Suppressor macrophage treated with lipopolysaccharide for 4 hours (primary cell): ENCODE measurements at regions not wholly inside any gene's neighbourhood (a gene's known extent, or its start where the extent isn't known, plus 50 kb on each side); places are given as distances from the start of the nearest gene placed in this dataset.

Source experiments
- DNase-seq: peaks from one replicate; pipeline ENCODE4 v3.0.0-alpha.2; 2020

- no peak for DNase-seq
These were observed 1076.4 kb upstream of the CDH6 start for GRCh38 chr5:30117135-30117534.

- no peak for DNase-seq
These were observed 1079.9 kb upstream of the CDH6 start for GRCh38 chr5:30113542-30113941.

DNA sequence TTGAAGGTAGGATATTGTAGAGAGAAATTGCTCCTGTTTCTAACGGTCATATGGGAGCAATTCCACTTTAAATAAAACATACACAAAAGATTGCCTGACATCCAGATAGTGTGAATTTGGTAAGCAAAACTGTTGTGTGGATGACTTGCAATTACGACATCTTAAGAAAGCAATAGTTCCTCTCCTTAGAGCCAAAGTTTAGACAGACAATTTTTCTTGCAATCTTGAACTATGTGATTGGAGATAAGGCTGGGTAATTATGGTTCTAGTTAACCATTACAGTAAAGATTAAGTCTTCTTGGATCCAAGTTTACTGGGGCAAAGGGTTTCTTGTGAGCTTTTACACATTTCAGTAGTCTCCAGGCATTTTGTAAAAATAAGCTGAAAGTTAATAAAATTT is 1080.6 kb upstream of the CDH6 start:
- no peak for DNase-seq

GRCh38 chr5:30108051-30108450 is 1085.4 kb upstream of the CDH6 start:
- DNase-seq, result no peak

- no peak for DNase-seq
These were observed 1086.9 kb upstream of the CDH6 start for GRCh38 chr5:30106596-30106995.

DNA sequence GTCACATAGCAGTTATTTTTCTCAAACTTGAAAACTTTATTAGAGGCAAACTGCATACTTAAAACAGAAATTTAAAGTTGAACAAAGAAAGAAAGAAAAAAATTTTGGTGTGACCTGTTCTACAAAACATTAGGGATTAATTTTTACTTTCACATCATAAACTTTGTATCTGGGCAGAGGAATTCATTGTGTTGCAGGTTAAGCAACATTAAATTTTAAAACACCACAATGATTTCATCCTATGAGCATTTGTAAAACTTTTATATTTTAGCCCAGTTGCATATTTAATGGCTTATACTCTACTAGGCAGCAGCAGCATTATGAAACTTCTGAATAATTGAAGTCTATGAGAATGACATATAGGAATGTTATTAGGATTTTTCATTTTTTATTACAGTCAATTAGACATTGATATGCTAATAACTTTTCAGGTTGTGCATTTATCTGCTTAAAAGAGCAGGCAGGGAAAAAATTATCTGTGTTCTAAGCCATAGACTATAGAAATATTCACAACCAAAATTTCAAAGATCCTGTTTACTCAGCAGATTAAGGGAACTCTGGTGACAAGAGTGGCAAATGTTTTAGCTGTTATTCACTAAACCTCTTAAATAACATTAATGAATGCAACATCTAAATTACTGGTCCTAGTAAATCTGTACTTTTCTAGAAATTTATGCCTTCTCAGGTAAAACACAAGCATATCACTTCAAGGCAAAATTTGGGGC is 1088.5 kb upstream of the CDH6 start:
- no peak for DNase-seq

- DNase-seq, result no peak
These were observed 1089.9 kb upstream of the CDH6 start for GRCh38 chr5:30103452-30104202.

- DNase-seq, result no peak
These were observed 1090.4 kb upstream of the CDH6 start for GRCh38 chr5:30103052-30103451.

DNA sequence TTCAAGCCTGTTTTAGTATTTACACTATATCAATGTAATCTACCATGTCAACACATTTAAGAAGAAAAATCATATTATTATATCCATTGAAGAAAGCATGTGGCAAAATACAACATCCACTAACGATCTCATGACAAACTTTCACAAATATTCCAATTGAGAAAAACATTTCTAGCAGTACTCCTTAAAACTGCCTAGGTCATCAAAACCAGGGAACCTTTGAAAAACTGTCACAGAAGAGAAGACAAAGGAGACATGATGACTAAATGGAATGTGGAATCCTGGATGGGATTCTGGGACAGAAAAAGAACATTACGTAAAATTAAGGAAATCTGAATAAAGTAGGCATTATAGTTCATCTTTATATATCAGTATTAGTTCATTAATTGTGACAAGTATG is 1091.3 kb upstream of the CDH6 start:
- DNase-seq, result no peak

DNA sequence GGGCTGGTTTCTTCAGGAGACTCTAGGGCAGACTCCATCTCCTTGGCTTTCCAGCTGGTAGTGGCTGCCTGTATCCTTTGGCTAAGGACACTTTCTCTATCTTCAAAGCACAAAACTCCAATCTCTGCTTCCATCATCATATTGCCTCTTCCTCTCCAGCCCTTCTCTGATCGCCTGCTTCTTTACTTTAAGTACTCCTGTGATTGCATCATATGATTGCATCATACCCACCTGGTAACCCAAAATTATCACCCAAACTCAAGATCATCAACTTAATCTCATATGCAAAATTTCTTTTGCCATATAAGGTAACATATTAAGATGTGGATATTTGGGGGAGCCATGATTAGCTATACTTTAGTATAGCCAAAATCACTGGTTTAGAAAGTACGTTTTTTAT is 1092.6 kb upstream of the CDH6 start:
- no peak for DNase-seq

- DNase-seq, result no peak
These were observed 1093.3 kb upstream of the CDH6 start for GRCh38 chr5:30100148-30100713.

DNA sequence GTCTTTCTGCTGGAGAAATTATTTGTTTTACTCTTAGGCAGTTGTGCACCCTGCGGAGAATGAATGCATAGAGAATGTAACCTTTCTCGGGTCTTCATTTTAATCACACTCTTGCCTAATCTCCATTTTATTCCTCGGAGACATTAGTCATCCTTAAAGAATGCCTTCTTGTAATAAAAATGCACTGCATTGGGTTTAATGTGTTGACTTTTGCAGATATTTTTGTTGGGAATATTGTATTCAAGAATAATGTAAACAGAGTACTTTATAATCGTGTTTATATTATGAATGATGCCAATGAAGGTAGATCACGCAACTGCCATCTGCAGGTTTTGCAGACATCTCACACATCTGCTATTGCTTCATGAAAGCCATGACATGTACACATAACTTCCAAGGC is 1093.9 kb upstream of the CDH6 start:
- DNase-seq, result no peak

DNA sequence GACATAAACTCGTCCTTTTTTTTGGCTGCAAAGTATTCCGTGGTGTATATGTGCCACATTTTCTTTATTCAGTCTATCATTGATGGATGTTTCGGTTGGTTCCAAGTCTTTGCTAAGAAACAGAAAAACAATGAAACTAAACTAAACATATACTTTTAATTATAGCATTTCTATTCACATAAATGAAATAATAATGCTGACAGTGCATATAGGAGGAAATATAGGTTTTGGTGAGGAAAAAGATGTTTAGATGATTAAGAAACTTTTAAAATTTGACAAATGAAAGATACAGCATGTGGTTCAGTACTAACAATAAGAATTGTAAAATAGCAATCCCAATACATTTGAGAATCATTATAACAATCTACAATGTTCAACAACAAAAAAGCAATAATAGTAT is 1094.5 kb upstream of the CDH6 start:
- no peak for DNase-seq

DNA sequence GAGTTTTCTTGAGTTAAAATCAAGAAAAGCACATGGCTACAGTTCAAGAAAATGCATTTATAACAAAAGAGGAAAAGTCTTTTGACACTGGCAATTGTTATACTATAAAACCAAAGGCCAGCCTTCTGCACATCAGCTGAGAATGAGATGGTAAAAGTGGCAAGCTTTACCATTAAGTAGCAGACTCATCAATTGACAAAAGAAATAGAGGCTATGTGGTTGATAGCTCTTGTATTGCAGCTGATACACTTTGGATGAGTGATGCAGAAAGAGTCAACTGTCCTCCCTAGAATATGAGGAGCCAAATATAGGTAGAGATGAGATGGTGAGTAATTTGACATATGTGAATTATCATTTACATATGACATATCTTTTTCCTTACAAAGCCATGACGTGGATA is 1100.9 kb upstream of the CDH6 start:
- no peak for DNase-seq

DNA sequence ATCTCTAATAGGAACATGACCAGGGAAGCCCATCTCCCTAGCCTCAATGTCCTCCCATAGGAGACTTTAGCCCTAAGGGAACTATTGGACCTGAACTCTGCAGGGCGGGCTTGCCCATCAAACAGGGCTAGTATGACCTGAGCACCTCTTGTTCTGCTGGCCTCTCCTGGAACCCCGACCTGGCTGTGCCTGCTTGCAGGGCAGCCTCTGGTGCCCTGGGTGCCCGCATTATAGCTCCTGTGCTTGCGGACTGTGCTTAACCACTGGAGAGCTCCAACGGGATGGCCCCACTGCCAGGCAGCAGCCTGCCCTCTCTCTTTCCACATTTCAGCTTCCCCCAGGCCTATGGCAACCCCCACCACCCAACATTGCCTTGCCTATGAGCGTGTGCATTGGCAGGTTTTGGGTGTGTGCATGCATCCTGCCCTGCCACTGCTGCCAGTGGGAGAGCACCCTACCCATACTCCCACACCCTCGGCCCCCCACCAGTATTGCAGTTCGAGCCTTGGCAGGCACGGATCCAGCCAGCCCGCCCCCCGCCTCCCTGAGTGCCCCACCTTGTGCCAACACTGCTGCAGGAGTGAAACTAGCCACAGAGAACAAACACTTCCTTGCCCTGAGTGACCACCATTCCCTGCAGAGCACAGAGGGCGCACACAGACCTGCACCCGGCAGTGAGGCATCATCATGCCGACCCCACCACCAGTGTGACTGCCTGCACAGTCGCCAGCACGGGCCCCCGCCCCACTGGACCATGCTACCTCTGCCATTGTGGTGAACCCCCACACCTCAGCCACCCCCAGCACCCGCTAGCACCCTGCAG is 1123.8 kb upstream of the CDH6 start:
- DNase-seq, result no peak

GRCh38 chr5:30063503-30063902 is 1130.0 kb upstream of the CDH6 start:
- no peak for DNase-seq

DNA sequence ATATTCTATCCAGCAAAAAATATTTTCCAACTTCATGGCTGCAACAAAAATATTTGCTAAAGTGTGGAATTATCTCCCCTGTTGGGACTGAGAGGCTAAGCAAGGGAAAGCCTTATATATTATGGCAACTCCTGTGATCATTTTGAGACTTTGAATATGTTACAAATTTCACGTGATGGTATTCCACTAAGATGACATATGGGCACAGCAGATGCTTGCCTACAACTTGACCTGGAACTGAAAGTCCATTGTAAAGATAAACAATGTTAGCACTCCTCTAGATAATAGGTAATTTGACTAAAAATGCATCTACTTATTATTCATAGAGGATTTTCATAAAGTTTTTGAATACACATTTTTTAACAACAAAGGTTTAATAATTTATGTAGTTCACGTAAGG is 1141.5 kb upstream of the CDH6 start:
- no peak for DNase-seq

GRCh38 chr5:30050056-30050815 is 1143.2 kb upstream of the CDH6 start:
- DNase-seq, result no peak

DNA sequence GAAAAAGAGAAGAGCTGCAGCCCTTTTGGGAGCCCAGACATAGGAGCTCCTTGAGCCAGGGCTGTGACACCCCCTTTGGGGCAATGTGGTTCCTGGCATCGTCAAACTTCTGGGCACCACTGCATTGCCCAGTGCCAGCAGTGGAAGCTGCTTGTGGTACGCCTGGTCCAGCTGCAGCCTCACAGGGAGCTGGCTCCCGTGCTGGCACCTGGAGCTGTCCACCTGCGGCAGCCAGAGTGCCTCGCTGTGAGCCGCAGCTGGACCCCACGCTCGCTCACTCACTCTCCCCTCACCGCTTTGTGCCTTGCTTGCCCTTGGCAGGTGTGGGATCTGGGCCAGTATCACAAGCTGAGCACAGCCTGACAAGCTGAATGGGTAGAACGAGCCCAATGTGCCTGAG is 1150.8 kb upstream of the CDH6 start:
- DNase-seq, result no peak

DNA sequence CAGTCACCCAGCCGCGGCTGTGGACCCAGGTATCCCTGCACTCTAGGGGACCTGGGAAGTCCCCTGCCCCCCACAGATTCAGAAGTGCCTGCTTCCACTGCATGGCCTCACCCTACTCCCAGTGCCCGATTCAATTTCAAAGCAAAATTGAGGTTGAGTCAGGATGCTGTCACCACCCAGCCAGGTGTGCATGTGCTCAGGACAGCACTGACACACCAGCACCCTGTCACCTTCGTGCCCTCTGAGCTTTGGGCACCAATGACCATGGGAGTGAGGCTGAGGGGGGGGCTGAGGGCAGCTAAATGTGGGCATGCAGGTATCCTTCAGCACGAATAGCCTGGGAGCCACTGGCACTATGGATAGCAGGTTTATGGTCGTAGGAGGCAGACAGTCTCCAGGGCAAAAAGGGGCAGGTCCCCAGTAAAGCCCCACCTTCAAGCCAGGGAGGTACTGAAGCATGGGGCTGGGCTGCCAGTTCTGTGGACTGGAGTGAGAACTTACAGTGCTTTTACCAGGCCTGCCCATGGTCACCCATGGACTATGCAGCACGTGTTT is 1151.6 kb upstream of the CDH6 start:
- no peak for DNase-seq

DNA sequence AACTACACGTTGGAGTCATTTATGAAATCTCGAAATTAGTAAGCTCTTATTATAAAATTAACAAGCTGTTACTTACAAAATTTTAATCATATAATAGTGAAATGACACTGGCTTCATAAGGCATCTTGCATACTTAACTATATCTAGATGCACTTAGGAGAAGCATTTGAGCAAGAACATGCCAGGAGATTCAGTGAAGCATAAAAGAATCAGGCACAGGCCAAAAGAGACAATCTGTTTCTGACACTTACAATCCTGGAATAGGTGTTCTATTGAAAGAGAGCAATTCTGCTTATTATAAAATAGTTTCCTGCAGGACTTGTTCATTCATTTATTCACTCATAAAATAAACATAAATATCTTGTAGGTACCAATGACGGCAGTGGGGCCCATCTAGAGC is 1152.2 kb upstream of the CDH6 start:
- no peak for DNase-seq

DNA sequence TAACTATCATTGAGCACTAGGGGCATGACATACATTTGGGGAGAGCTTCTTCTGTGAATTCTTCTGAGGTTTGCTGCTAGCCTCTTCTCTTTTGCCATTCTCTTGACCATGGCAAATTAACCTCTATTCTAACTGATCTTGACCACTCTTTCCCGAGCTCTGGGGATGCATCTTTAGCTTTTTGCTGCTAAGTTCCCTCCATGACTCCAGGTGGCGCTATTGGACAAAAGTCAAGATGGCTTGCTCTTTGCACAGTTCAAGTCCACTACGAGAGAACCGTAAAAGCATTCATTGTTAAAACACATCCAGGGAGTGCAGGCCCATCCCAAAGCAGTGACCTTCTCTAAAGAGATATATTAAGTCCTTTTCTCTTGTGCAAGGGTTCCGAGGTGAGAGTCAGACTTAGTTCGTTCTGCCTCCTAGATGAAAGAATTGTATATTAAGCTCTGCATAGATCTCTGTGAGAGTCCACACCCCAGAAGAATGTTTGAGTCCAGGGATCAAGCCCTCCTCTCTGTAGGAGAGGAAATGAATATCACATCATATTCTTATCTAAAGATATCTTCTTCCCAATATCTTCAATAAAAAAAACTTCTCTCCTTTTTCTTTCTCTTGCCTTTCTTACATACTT is 1152.9 kb upstream of the CDH6 start:
- DNase-seq, result peak; percentile 23
